Fibroblast of skin of scalp (primary cell): ENCODE measurements at regions not wholly inside any gene's neighbourhood (a gene's known extent, or its start where the extent isn't known, plus 50 kb on each side); places are given as distances from the start of the nearest gene placed in this dataset.

ENCODE experiments used
- DNase-seq: peaks from one replicate; pipeline ENCODE4 v3.0.0-alpha.2; 2013

GRCh38 chr5:22985446-22985845 lies 132.3 kb upstream of the CDH12 start:
- no peak for DNase-seq

- DNase-seq = no peak
These were observed 117.9 kb upstream of the CDH12 start for GRCh38 chr5:22970956-22971618.

GRCh38 chr5:22970491-22970890 lies 117.3 kb upstream of the CDH12 start:
- DNase-seq = no peak

DNA sequence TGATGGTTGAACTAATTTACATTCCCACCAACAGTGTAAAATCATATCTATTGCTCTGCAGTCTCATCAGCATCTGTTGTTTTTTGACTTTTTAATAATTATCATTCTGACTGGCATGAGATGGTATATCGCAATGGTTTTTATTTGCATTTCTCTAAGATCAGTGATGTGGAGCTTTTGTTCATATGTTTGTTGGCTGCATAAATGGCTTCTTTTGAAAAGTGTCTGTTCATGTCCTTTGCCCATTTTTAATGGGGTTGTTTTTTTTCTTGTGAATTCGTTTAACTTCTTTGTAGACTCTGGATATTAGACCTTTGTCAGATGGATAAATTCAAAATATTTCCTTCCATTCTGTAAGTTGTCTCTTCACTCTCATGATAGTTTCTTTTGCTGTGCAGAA lies 115.2 kb upstream of the CDH12 start:
- no peak for DNase-seq

DNA sequence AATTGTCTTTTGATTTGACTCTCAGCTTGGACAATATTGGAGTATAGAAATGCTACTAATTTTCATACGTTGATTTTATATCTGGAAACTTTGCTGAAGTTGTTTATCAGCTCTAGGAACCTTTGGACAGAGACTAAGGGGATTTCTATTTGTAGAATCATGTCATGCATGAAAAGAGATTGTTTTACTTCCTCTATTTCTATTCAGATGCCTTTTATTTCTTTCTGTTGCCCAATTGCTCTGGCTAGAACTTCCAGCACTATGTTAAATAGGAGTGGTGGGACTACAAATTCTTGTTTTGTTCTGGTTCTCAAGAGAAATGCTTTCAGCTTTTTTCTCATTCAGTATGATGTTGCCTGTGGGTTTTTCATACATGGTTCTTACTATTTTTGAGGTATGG lies 112.8 kb upstream of the CDH12 start:
- DNase-seq = no peak

DNA sequence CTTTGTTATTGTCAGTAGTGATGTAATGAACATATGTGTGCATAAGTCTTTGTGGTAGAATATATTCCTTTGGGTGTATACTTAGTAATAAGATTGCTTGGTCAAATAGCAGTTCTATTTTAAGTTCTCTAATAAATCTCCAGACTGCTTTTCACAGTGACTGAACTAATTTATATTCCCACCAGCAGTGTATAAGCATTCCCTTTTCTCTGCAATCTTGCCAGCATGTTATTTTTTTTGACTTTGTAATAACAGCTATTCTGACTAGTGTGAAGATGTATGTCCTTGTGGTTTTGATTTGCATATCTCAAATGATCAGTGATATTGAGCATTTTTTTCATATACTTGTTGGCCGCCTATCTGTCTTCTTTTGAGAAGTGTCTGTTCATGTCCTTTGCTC lies 111.5 kb upstream of the CDH12 start:
- no peak for DNase-seq

DNA sequence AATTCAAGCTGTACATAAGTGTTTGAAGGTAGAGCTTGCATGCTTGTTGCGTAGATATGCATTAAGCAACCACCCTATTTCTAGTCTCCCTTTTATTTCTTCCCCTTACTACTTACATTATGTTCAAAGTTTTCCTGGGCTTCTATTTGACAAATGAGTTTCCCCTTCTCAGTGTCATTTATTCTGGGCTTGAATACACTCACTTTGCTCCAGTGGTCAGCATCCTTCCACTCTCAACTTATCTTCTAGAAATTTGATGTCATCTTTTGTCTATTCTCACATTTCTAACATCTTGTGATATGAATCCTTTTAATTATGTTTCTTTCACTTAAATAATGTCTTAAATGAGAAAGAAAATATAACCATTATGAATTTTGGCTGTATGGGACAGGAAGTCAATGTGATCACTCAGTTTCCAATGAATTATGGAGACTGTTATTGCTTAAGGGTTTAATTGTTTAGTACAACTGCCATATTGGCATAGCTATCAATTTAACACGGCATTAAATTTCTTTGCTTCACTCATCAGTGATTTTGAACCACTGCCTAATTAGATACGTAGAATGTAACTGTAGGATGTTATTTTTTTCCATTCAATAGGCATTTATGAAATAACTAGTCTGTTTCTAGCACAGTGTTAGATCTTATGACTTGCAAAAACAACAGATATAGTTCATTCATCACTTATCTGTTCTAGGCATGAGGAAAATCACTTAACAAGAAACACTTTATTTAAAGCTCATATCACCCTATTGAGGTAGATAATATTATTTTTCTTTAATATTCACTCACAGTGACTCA lies 105.5 kb upstream of the CDH12 start:
- no peak for DNase-seq

GRCh38 chr5:22947921-22948320 lies 94.8 kb upstream of the CDH12 start:
- no peak for DNase-seq

- no peak for DNase-seq
These were observed 85.2 kb upstream of the CDH12 start for GRCh38 chr5:22938362-22938761.

DNA sequence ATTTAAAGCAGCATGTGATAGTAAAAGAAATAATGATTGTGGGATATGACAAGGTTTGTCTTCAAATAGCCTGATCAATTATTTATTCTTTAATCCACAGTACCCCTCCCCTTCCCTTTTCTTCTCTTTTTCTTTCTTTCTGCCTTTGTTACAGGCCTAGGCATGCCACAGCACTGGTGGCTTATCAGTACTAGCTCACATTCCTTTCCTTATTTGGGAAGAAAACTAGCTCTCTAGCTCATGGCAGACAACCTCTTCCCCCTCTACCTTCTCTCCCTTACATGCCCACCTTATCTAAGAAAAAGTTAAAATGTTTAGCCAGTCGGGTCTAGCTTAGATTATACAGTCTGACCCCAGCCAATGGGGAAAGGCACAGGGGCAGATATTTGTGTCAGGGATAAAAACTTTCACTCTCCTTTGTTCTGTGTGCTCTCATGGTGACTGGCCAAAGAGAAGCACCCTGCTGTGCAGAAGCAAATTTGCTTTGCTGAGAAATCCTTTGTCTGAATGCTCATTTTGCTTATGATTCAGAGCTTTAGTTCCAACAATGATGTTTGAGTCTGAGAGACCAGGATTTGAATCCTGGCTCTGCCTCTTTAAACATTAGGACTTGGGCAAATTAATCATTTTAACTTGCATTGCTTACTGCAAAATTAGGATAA lies 75.8 kb upstream of the CDH12 start:
- DNase-seq = no peak

DNA sequence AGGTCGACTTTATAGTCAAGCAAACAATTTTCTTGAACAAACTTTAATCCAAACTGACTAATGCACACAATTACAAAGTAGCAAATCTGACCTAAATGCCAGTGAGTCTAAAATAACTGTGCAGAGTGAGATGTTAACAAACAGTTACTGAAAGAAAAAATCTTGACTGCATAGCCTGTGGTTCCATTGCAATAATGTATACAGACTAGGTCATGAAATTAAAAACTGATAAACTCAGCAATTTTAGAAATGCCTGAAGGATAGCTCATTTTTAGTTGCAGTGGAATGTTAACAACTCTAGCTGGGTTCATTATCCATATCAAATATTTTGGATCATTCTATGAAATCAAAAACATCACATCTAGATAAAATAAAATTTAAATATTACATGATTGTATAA lies 73.4 kb upstream of the CDH12 start:
- DNase-seq = no peak

GRCh38 chr5:22918511-22918910 lies 65.4 kb upstream of the CDH12 start:
- no peak for DNase-seq

DNA sequence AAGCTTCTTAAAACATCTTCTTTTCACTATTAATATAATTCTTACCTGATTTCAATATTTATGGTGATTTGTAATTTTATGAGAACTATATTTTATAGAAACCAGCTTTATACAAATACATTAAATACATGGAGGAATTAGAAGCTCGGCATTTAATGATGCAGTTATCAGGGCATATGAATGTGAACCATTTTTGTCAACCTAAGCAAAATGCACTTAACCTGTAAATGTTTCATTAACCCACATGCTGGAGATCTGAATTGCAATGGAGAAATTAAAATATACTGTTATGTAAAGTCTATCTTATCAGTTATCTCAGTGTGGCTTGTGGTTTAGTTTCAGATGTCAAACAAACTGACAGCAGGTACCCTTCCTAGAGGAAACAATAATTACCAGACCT lies 63.2 kb upstream of the CDH12 start:
- DNase-seq = no peak

- DNase-seq = no peak
These were observed 57.9 kb upstream of the CDH12 start for GRCh38 chr5:22911019-22911418.

- no peak for DNase-seq
These were observed 57.4 kb upstream of the CDH12 start for GRCh38 chr5:22910523-22910922.

DNA sequence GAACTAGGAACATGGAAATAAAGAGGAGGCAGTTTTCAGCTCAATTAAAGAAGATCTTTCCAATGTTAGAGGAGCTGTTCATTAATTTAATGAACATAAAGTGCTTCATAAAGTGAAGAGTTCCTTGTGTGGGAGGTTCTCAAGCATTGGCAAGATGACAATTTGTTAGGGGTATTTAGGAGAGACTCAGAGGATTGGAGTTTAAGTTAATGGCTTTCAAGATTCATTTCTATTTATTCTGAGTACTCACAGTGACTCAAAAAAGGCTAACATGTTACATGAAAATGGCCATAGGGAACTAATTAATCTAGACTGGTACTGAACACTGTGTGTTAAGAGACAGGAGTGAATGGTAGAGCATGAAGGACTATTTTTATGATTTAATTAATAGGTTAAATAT lies 55.4 kb upstream of the CDH12 start:
- no peak for DNase-seq

DNA sequence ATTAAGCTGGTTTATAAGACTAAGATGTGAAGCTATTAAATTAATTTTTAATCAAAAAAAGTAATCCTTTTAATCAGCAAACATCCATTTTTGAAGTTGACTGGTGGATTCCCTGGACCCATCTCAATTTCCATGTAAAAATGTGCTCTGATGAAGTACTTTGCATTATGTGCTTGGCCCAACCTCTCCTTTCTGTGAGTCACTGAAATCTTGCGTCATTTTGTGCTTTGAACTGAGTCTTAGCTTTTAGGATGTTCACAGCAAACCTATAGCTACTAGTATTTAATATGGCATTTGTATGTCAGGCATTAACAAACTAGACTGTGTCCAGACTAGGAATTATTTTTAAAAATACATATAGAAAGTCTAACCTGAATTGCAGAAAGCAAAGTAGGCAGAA lies 55.0 kb upstream of the CDH12 start:
- no peak for DNase-seq
